Hepatocyte (in vitro differentiated cells): ENCODE measurements at regions not wholly inside any gene's neighbourhood (a gene's known extent, or its start where the extent isn't known, plus 50 kb on each side); places are given as distances from the start of the nearest gene placed in this dataset.

Experiments used
- DNase-seq: peaks from one replicate; pipeline ENCODE4 v3.0.0-alpha.2; 2016; ENCODE audit warnings: low spot score
- H2AFZ ChIP-seq: fragments of 200-600 bp; sonication (generic); 2 replicates; pipeline ENCODE4 v1.6.0; 2016; ENCODE audit warnings: antibody characterized with exemption, mild to moderate bottlenecking
- H3K27ac ChIP-seq: fragments of 200-600 bp; sonication (generic); 2 replicates; pipeline ENCODE4 v1.5.1; 2016; ENCODE audit warnings: mild to moderate bottlenecking
- H3K27me3 ChIP-seq: fragments of 200-600 bp; sonication (generic); 2 replicates; pipeline ENCODE4 v1.6.1; 2016
- H3K36me3 ChIP-seq: fragments of 200-600 bp; sonication (generic); replicated peaks from 2 replicates; pipeline ENCODE4 v1.5.1; 2016; ENCODE audit warnings: low read depth; ENCODE audit not compliant: insufficient read depth
- H3K4me1 ChIP-seq: fragments of 200-600 bp; sonication (generic); 2 replicates; pipeline ENCODE4 v1.5.1; 2016; ENCODE audit warnings: mild to moderate bottlenecking, moderate library complexity; ENCODE audit not compliant: insufficient read depth
- H3K4me2 ChIP-seq: fragments of 200-600 bp; sonication (generic); 2 replicates; pipeline ENCODE4 v1.6.0; 2016
- H3K4me3 ChIP-seq: fragments of 200-600 bp; sonication (generic); 2 replicates; pipeline ENCODE4 v1.5.1; 2016; ENCODE audit warnings: mild to moderate bottlenecking
- H3K79me2 ChIP-seq: fragments of 200-600 bp; sonication (generic); 2 replicates; pipeline ENCODE4 v1.6.0; 2017; ENCODE audit warnings: mild to moderate bottlenecking
- H3K9me2 ChIP-seq: fragments of 200-600 bp; sonication (generic); replicated peaks from 2 replicates; pipeline ENCODE4 v1.6.0; 2017; ENCODE audit warnings: mild to moderate bottlenecking; ENCODE audit not compliant: insufficient read depth
- H3K9me3 ChIP-seq: fragments of 200-600 bp; sonication (generic); 2 replicates; pipeline ENCODE4 v1.5.1; 2016; ENCODE audit warnings: low read depth, mild to moderate bottlenecking
- H4K20me1 ChIP-seq: fragments of 200-600 bp; sonication (generic); 2 replicates; pipeline ENCODE4 v1.6.0; 2016; ENCODE audit warnings: mild to moderate bottlenecking; ENCODE audit not compliant: insufficient read depth, poor library complexity, severe bottlenecking
- CTCF ChIP-seq: fragments of 200-600 bp; sonication (generic); IDR thresholded peaks from 2 replicates; pipeline ENCODE4 v1.5.1; 2016; ENCODE audit warnings: antibody characterized with exemption, mild to moderate bottlenecking; ENCODE audit not compliant: poor library complexity
- EZH2 ChIP-seq: fragments of 200-600 bp; sonication (generic); IDR thresholded peaks from 2 replicates; pipeline ENCODE4 v1.6.1; 2016; ENCODE audit warnings: antibody characterized with exemption, mild to moderate bottlenecking, borderline replicate concordance
- EZH2phosphoT487 ChIP-seq: fragments of 200-600 bp; sonication (generic); IDR thresholded peaks from one replicate; pipeline ENCODE4 v1.6.1; 2018; ENCODE audit warnings: antibody characterized with exemption, mild to moderate bottlenecking, low read depth, moderate library complexity; ENCODE audit not compliant: unreplicated experiment, severe bottlenecking
- WGBS: methylation state at CpG from one replicate; pipeline ENCODE4 v1.1.6; 2016; ENCODE audit warnings: low lambda C conversion rate; ENCODE audit errors: missing lambda C conversion rate; 5-methylcytosine and 5-hydroxymethylcytosine counted together

- Histone ChIP-seq H3K9me2 (no peaks in the 10 kb centered on the region), H2AFZ (no peak overlapping the region), H3K27ac (no peak overlapping the region), H3K36me3 (no peaks in the 10 kb centered on the region), H4K20me1 (no peaks in the 10 kb centered on the region), H3K4me3 (no peak overlapping the region), H3K79me2 (no peaks in the 10 kb centered on the region), H3K9me3 (no peaks in the 10 kb centered on the region), H3K4me2 (no peak overlapping the region), H3K27me3 (no peaks in the 10 kb centered on the region), H3K4me1 (no peaks in the 10 kb centered on the region)
- no peak for DNase-seq
- WGBS = 82% methylated on average over 1 of the region's 1 CpG
- TF ChIP-seq CTCF (no peak), EZH2 (no peak), EZH2phosphoT487 (no peak)
Observed at GRCh38 chr15:87322265-87322664, 934.3 kb downstream of the NTRK3 start.

- Histone ChIP-seq H3K27me3 (no peaks in the 10 kb centered on the region), H2AFZ (no peak overlapping the region)
Observed at GRCh38 chr15:87317900-87318299, 938.6 kb downstream of the NTRK3 start.

GRCh38 chr15:87312221-87312620, 944.3 kb downstream of the NTRK3 start:
- Histone ChIP-seq H3K4me1 (no peaks in the 10 kb centered on the region), H3K9me2 (no peaks in the 10 kb centered on the region), H3K36me3 (no peaks in the 10 kb centered on the region), H3K27ac (no peak overlapping the region), H2AFZ (no peak overlapping the region), H3K27me3 (no peaks in the 10 kb centered on the region), H3K9me3 (no peaks in the 10 kb centered on the region), H3K4me2 (no peak overlapping the region), H3K4me3 (no peak overlapping the region), H3K79me2 (no peaks in the 10 kb centered on the region), H4K20me1 (no peaks in the 10 kb centered on the region)
- WGBS = 83% methylated on average over 3 of the region's 3 CpGs
- no peak for DNase-seq
- TF ChIP-seq CTCF = no peak
- no peak for TF ChIP-seq EZH2phosphoT487
- no peak for TF ChIP-seq EZH2

More at GRCh38 chr15:87317900-87318299, 938.6 kb downstream of the NTRK3 start:
- DNase-seq = no peak
- Histone ChIP-seq H3K4me3 (no peak overlapping the region), H4K20me1 (no peaks in the 10 kb centered on the region), H3K36me3 (no peaks in the 10 kb centered on the region), H3K79me2 (no peaks in the 10 kb centered on the region), H3K4me1 (no peaks in the 10 kb centered on the region), H3K9me2 (no peaks in the 10 kb centered on the region), H3K27ac (no peak overlapping the region), H3K4me2 (no peak overlapping the region), H3K9me3 (no peaks in the 10 kb centered on the region)
- no peak for TF ChIP-seq CTCF
- 66% methylated on average over 3 of the region's 3 CpGs for WGBS

- 79% methylated on average over 3 of the region's 3 CpGs for WGBS
- no peak for DNase-seq
- Histone ChIP-seq H3K9me3 (no peaks in the 10 kb centered on the region), H3K27me3 (no peaks in the 10 kb centered on the region), H3K9me2 (no peaks in the 10 kb centered on the region), H4K20me1 (no peaks in the 10 kb centered on the region), H3K4me1 (no peaks in the 10 kb centered on the region), H3K4me2 (no peak overlapping the region), H3K27ac (no peak overlapping the region), H3K36me3 (no peaks in the 10 kb centered on the region), H3K4me3 (no peak overlapping the region), H2AFZ (no peak overlapping the region), H3K79me2 (no peaks in the 10 kb centered on the region)
- no peak for TF ChIP-seq CTCF
Observed at GRCh38 chr15:87300146-87300545, 956.4 kb downstream of the NTRK3 start.
